KMS-11 (cell line): ENCODE measurements at regions not wholly inside any gene's neighbourhood (a gene's known extent, or its start where the extent isn't known, plus 50 kb on each side); places are given as distances from the start of the nearest gene placed in this dataset.
"Not testable (repeated sequence)": the region's sequence is repeated elsewhere in the genome, so short reads cannot be mapped to it uniquely, and the experiment has no call there.

Experiments
- H2AFZ ChIP-seq: fragments of 200-600 bp; sonication (generic); 2 replicates; pipeline ENCODE4 v1.6.1; 2016; ENCODE audit warnings: antibody characterized with exemption, mixed run types, low read depth
- H3K27ac ChIP-seq: fragments of 200-600 bp; sonication (generic); 2 replicates; pipeline ENCODE4 v1.6.1; 2016; ENCODE audit warnings: mild to moderate bottlenecking, mixed run types
- H3K27me3 ChIP-seq: fragments of 200-600 bp; sonication (generic); 2 replicates; pipeline ENCODE4 v1.6.1; 2017; ENCODE audit warnings: mild to moderate bottlenecking, low read depth, mixed run types, moderate library complexity; ENCODE audit not compliant: insufficient read depth
- H3K36me3 ChIP-seq: fragments of 200-600 bp; sonication (generic); 2 replicates; pipeline ENCODE4 v1.6.1; 2017; ENCODE audit warnings: mild to moderate bottlenecking, mixed run types; ENCODE audit not compliant: insufficient read depth
- H3K4me1 ChIP-seq: fragments of 200-600 bp; sonication (generic); 2 replicates; pipeline ENCODE4 v1.6.1; 2016; ENCODE audit warnings: mild to moderate bottlenecking, low read depth, mixed run types; ENCODE audit not compliant: poor library complexity, severe bottlenecking
- H3K4me2 ChIP-seq: fragments of 200-600 bp; sonication (generic); 2 replicates; pipeline ENCODE4 v1.7.0; 2016; ENCODE audit warnings: mild to moderate bottlenecking, mixed run types
- H3K4me3 ChIP-seq: fragments of 200-600 bp; sonication (generic); IDR thresholded peaks from 2 replicates; pipeline ENCODE4 v1.6.1; 2017; ENCODE audit warnings: low read depth, low read length, mixed read lengths; ENCODE audit not compliant: insufficient read depth
- H3K79me2 ChIP-seq: fragments of 200-600 bp; sonication (generic); 2 replicates; pipeline ENCODE4 v1.6.1; 2016; ENCODE audit warnings: low read depth, mixed run types; ENCODE audit not compliant: insufficient read depth
- H3K9ac ChIP-seq: fragments of 200-600 bp; sonication (generic); 2 replicates; pipeline ENCODE4 v1.6.1; 2016; ENCODE audit warnings: mild to moderate bottlenecking, mixed run types
- H4K20me1 ChIP-seq: fragments of 200-600 bp; sonication (generic); 2 replicates; pipeline ENCODE4 v1.6.1; 2016; ENCODE audit warnings: mild to moderate bottlenecking, mixed run types; ENCODE audit not compliant: insufficient read depth
- TF ChIP-seq, protein P1 (sequence below): fragments of 200-600 bp; sonication (generic); conservative IDR thresholded peaks from 2 replicates; pipeline ENCODE4 v1.6.1; 2017; ENCODE audit warnings: low read depth, mild to moderate bottlenecking, antibody characterized with exemption, low read length, moderate library complexity, mixed read lengths

DNA sequence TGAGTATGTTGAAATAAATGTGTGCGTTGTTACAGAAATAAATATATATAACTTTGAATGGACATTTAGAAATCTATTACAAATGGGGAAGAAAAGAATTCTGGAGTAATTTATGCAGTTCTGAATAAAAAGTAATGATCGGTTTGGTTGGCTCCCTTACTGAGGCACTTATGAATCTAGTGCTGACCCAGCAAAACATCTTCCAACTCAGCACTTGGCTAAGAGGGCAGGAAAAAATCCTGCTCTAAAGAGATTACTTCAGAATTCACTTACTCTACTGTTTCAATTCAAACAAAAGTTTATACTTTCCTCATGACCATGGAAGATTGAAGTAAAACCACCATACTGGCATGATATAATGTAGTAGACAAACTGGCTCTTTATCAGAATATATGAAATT lies 123.9 kb upstream of the RXFP1 start:
- H3K9ac ChIP-seq, result no peak overlapping the region
- H3K79me2 ChIP-seq, result no peaks in the 10 kb centered on the region
- no peak overlapping the region for H2AFZ ChIP-seq
- H3K27ac ChIP-seq, result no peak overlapping the region
- no peaks in the 10 kb centered on the region for H3K4me1 ChIP-seq
- TF ChIP-seq, protein P1, sequence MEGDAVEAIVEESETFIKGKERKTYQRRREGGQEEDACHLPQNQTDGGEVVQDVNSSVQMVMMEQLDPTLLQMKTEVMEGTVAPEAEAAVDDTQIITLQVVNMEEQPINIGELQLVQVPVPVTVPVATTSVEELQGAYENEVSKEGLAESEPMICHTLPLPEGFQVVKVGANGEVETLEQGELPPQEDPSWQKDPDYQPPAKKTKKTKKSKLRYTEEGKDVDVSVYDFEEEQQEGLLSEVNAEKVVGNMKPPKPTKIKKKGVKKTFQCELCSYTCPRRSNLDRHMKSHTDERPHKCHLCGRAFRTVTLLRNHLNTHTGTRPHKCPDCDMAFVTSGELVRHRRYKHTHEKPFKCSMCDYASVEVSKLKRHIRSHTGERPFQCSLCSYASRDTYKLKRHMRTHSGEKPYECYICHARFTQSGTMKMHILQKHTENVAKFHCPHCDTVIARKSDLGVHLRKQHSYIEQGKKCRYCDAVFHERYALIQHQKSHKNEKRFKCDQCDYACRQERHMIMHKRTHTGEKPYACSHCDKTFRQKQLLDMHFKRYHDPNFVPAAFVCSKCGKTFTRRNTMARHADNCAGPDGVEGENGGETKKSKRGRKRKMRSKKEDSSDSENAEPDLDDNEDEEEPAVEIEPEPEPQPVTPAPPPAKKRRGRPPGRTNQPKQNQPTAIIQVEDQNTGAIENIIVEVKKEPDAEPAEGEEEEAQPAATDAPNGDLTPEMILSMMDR, result no peak
- H3K4me3 ChIP-seq, result no peak overlapping the region
- no peaks in the 10 kb centered on the region for H3K36me3 ChIP-seq
- no peaks in the 10 kb centered on the region for H4K20me1 ChIP-seq
- H3K4me2 ChIP-seq, result no peak overlapping the region
- H3K27me3 ChIP-seq, result no peaks in the 10 kb centered on the region

DNA sequence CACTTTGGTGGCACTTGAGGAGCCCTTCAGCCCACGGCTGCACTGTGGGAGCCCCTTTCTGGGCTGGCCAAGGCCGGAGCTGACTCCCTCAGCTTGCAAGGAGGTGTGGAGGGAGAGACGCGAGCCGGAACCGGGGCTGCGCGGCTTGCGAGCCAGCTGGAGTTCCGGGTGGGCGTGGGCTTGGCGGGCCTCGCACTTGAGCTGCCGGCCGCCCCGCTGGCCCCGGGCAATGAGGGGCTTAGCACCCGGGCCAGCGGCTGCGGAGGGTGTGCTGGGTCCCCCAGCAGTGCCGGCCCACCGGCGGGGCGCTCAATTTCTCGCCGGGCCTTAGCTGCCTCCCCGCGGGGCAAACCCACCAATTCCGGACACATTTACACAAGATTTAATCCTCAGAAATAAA lies 113.7 kb upstream of the RXFP1 start:
- not testable (repeated sequence) for H3K9ac ChIP-seq, H3K4me1 ChIP-seq, H4K20me1 ChIP-seq, H3K4me3 ChIP-seq, H2AFZ ChIP-seq, H3K4me2 ChIP-seq, H3K27me3 ChIP-seq, H3K27ac ChIP-seq, H3K79me2 ChIP-seq, H3K36me3 ChIP-seq

DNA sequence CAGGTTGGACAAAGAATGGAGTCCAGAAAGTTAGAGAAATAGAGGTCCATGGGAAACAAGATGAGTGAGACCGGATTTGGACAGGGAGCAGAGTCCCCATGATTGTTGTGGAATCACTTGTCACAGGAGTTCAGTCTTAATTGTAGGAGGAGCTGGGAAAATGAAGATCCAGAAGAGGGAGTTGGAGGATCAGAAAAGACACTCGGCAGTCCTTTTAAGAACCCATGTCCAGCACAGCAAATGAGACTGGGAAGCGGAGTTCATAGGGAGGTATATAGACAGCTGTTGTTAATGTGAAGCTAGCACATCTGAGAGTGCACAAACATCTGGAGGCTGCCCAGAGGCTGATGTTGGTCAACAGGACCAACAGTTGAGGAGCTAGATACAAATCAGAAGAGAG lies 111.4 kb upstream of the RXFP1 start:
- Histone ChIP-seq H3K4me3 (no peak overlapping the region), H3K4me2 (no peak overlapping the region), H3K27me3 (no peaks in the 10 kb centered on the region), H3K9ac (no peak overlapping the region), H3K79me2 (no peaks in the 10 kb centered on the region), H4K20me1 (no peaks in the 10 kb centered on the region), H3K4me1 (no peaks in the 10 kb centered on the region), H2AFZ (no peak overlapping the region), H3K36me3 (no peaks in the 10 kb centered on the region), H3K27ac (no peak overlapping the region)
- TF ChIP-seq, protein P1, result no peak

DNA sequence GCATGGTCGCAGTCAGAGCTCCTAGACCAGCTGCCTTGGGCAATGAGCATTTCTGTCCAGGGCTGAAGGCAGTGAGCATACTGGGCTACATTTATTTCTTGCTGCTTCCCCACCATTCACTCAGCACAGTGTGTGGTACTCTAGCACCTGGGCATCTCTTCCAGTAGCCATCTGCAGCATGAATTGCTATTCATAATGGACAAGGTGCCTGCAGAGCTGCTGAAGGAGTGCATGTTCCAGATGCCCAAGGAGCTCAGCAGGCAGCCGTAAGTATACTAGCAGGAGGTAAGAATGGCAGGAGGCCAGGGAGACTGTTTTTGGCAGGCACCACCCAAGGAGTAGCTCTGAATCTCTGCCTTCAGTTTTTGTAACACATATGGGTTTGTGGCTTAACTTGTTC lies 110.4 kb upstream of the RXFP1 start:
- H2AFZ ChIP-seq, result no peak overlapping the region
- no peaks in the 10 kb centered on the region for H3K36me3 ChIP-seq
- H4K20me1 ChIP-seq, result no peaks in the 10 kb centered on the region
- no peak overlapping the region for H3K27ac ChIP-seq
- no peak overlapping the region for H3K4me3 ChIP-seq
- H3K4me1 ChIP-seq, result no peaks in the 10 kb centered on the region
- no peaks in the 10 kb centered on the region for H3K79me2 ChIP-seq
- no peak overlapping the region for H3K9ac ChIP-seq
- TF ChIP-seq, protein P1, result no peak
- H3K4me2 ChIP-seq, result no peak overlapping the region
- no peaks in the 10 kb centered on the region for H3K27me3 ChIP-seq

DNA sequence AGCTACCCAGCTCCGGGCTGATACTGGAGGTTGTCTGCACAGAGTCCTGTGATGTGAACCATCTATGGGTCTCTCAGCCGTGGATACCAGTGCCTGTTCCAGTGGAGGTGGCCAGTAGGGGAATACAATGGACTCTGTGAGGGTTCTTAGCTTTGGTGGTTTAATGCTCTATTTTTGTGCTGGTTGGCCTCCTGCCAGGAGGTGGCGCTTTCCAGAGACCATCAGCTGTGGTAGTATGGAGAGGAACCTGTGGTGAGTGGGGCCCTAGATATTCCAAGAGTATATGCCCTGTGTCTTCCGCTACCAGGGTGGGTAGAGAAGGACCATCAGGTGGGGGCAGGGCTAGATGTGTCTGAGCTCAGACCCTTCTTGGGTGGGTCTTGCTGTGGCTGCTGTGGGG lies 103.0 kb upstream of the RXFP1 start:
- not testable (repeated sequence) for H3K4me2 ChIP-seq, H3K27me3 ChIP-seq, H3K4me1 ChIP-seq, H3K27ac ChIP-seq, H3K9ac ChIP-seq, H3K79me2 ChIP-seq, H3K4me3 ChIP-seq, H3K36me3 ChIP-seq, H4K20me1 ChIP-seq, H2AFZ ChIP-seq
